ENCODE measurements at regions not wholly inside any gene's neighbourhood (a gene's known extent, or its start where the extent isn't known, plus 50 kb on each side); places are given as distances from the start of the nearest gene placed in this dataset.

DNA sequence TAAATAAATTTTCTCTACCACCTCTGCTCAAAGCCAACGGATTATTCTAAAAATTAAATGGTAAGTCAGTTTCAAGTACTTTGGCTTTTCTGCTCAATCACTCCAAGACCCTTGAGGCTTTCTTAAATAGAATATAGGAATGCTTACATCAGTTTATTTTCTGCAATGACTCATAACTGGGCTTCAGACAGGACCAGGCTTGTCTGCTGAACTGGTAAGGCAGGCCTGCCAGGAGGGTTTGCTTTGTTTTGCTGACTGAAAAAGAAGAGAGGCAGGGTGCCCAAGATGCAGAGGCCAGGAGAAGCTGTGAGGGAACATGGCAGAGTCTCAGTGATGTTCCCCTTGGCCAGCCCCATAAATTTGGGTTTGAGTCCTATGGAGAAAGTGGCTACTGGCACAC lies 60.3 kb upstream of the EPB41L4A start (continued):
- TF ChIP-seq, protein P1, sequence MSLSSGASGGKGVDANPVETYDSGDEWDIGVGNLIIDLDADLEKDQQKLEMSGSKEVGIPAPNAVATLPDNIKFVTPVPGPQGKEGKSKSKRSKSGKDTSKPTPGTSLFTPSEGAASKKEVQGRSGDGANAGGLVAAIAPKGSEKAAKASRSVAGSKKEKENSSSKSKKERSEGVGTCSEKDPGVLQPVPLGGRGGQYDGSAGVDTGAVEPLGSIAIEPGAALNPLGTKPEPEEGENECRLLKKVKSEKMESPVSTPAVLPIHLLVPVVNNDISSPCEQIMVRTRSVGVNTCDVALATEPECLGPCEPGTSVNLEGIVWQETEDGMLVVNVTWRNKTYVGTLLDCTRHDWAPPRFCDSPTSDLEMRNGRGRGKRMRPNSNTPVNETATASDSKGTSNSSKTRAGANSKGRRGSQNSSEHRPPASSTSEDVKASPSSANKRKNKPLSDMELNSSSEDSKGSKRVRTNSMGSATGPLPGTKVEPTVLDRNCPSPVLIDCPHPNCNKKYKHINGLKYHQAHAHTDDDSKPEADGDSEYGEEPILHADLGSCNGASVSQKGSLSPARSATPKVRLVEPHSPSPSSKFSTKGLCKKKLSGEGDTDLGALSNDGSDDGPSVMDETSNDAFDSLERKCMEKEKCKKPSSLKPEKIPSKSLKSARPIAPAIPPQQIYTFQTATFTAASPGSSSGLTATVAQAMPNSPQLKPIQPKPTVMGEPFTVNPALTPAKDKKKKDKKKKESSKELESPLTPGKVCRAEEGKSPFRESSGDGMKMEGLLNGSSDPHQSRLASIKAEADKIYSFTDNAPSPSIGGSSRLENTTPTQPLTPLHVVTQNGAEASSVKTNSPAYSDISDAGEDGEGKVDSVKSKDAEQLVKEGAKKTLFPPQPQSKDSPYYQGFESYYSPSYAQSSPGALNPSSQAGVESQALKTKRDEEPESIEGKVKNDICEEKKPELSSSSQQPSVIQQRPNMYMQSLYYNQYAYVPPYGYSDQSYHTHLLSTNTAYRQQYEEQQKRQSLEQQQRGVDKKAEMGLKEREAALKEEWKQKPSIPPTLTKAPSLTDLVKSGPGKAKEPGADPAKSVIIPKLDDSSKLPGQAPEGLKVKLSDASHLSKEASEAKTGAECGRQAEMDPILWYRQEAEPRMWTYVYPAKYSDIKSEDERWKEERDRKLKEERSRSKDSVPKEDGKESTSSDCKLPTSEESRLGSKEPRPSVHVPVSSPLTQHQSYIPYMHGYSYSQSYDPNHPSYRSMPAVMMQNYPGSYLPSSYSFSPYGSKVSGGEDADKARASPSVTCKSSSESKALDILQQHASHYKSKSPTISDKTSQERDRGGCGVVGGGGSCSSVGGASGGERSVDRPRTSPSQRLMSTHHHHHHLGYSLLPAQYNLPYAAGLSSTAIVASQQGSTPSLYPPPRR (CRISPR knock-in tag; IDR thresholded peaks at IDR 0.05; ENCODE audit: borderline replicate concordance), result no peak
- TF ChIP-seq PRPF4 (IDR thresholded peaks at IDR 0.05; ENCODE audit: insufficient read depth, low read depth, low read length, poor library complexity, severe bottlenecking), result no peak
- TF ChIP-seq, protein P2, sequence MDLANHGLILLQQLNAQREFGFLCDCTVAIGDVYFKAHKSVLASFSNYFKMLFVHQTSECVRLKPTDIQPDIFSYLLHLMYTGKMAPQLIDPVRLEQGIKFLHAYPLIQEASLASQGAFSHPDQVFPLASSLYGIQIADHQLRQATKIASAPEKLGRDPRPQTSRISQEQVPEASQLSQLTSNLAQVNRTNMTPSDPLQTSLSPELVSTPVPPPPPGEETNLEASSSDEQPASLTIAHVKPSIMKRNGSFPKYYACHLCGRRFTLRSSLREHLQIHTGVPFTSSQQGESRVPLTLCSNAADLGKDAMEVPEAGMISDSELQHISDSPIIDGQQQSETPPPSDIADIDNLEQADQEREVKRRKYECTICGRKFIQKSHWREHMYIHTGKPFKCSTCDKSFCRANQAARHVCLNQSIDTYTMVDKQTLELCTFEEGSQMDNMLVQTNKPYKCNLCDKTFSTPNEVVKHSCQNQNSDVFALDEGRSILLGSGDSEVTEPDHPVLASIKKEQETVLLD (IDR thresholded peaks at IDR 0.05), result no peak
- TF ChIP-seq FOXJ2 (tag; IDR thresholded peaks at IDR 0.05), result no peak
- TF ChIP-seq MYNN (IDR thresholded peaks at IDR 0.05), result no peak
- no peak for TF ChIP-seq MYNN (CRISPR knock-in tag; IDR thresholded peaks at IDR 0.05)
- TF ChIP-seq, protein P3, sequence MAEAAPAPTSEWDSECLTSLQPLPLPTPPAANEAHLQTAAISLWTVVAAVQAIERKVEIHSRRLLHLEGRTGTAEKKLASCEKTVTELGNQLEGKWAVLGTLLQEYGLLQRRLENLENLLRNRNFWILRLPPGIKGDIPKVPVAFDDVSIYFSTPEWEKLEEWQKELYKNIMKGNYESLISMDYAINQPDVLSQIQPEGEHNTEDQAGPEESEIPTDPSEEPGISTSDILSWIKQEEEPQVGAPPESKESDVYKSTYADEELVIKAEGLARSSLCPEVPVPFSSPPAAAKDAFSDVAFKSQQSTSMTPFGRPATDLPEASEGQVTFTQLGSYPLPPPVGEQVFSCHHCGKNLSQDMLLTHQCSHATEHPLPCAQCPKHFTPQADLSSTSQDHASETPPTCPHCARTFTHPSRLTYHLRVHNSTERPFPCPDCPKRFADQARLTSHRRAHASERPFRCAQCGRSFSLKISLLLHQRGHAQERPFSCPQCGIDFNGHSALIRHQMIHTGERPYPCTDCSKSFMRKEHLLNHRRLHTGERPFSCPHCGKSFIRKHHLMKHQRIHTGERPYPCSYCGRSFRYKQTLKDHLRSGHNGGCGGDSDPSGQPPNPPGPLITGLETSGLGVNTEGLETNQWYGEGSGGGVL (CRISPR knock-in tag; IDR thresholded peaks at IDR 0.05), result no peak
- TF ChIP-seq, protein P4, sequence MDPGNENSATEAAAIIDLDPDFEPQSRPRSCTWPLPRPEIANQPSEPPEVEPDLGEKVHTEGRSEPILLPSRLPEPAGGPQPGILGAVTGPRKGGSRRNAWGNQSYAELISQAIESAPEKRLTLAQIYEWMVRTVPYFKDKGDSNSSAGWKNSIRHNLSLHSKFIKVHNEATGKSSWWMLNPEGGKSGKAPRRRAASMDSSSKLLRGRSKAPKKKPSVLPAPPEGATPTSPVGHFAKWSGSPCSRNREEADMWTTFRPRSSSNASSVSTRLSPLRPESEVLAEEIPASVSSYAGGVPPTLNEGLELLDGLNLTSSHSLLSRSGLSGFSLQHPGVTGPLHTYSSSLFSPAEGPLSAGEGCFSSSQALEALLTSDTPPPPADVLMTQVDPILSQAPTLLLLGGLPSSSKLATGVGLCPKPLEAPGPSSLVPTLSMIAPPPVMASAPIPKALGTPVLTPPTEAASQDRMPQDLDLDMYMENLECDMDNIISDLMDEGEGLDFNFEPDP (CRISPR knock-in tag; IDR thresholded peaks at IDR 0.05), result no peak
